ENCODE measurements at regions not wholly inside any gene's neighbourhood (a gene's known extent, or its start where the extent isn't known, plus 50 kb on each side); places are given as distances from the start of the nearest gene placed in this dataset.

- TF ChIP-seq POLR2A (IDR thresholded peaks at IDR 0.05; ENCODE audit: low read length): no peak
- no peak for TF ChIP-seq GATA1 (IDR thresholded peaks at IDR 0.05; ENCODE audit: low read depth, low read length)
Measured at GRCh38 chr11:104582431-104582830, 315.8 kb downstream of the CASP12 start.
